ENCODE measurements at regions not wholly inside any gene's neighbourhood (a gene's known extent, or its start where the extent isn't known, plus 50 kb on each side); places are given as distances from the start of the nearest gene placed in this dataset.

- WGBS (ENCODE audit: insufficient coverage), result 100% methylated on average over 2 of the region's 2 CpGs
- intact Hi-C loops (cut with micrococcal nuclease), result no loop called here
- H3K9me3 ChIP-seq (ENCODE audit: control extremely low read depth in 1 of 3, control insufficient read depth in 2 of 3, insufficient read depth in 1 of 3, low read length in 2 of 3), result peaks cover 0 to 26% (median 7%) of the 10 kb centered on the region in 3 donors
- H3K9ac ChIP-seq (ENCODE audit: low read length), result no peak overlapping the region
- H3K4me1 ChIP-seq (ENCODE audit: control insufficient read depth in 2 of 2, insufficient read depth in 2 of 2, low read length in 2 of 2), result no peaks in the 10 kb centered on the region
- Mint-ChIP-seq H3K4me3 (no peak overlapping the region), H3K4me1 (no peaks in the 10 kb centered on the region), H3K9me3 (ENCODE audit: insufficient read depth) (peaks cover 5% of the 10 kb centered on the region), H3K27ac (no peak overlapping the region), H3K27me3 (no peaks in the 10 kb centered on the region)
- no peaks in the 10 kb centered on the region for H3K79me2 ChIP-seq (ENCODE audit: control insufficient read depth, insufficient read depth, low read length)
- H4K20me1 ChIP-seq (ENCODE audit: control insufficient read depth, insufficient read depth, low read length, poor library complexity, severe bottlenecking), result no peaks in the 10 kb centered on the region
- H3K36me3 ChIP-seq (replicated peaks in 1 of 2; ENCODE audit: control extremely low read depth in 1 of 2, control insufficient read depth in 1 of 2, extremely low read depth in 1 of 2, insufficient read depth in 2 of 2, low read length in 1 of 2), result no peaks in the 10 kb centered on the region
- H3K27ac ChIP-seq (ENCODE audit: low read length in 2 of 2), result no peak overlapping the region
- TF ChIP-seq EZH2 (IDR thresholded peaks at IDR 0.05; ENCODE audit: borderline replicate concordance, insufficient read depth, low read depth, low read length, poor library complexity, severe bottlenecking) (no peak), CTCF (IDR thresholded peaks at IDR 0.05) (no peak)
- ATAC-seq (ENCODE audit: low read depth) (no peak), DNase-seq (no peak)
- H3K4me2 ChIP-seq (replicated peaks; ENCODE audit: low read depth, low read length, poor library complexity, severe bottlenecking), result no peak overlapping the region
- H2AFZ ChIP-seq (ENCODE audit: insufficient read depth, low read depth, low read length, poor library complexity, severe bottlenecking), result no peak overlapping the region
- H3K27me3 ChIP-seq (replicated peaks in 1 of 4; ENCODE audit: control extremely low read depth in 1 of 4, control insufficient read depth in 3 of 4, insufficient read depth in 4 of 4, low read length in 3 of 4), result no peaks in the 10 kb centered on the region
- H3K4me3 ChIP-seq (ENCODE audit: control extremely low read depth in 1 of 5, extremely low read depth in 1 of 5, insufficient read depth in 1 of 5, low read depth in 2 of 5, low read length in 4 of 5), result no peak overlapping the region
- ChIA-PET CTCF (no interaction called here), POLR2A (no interaction called here)
These were observed 1290.1 kb downstream of the AACS start for GRCh38 chr12:126355346-126355745.

GRCh38 chr12:126358806-126359205, 1293.6 kb downstream of the AACS start:
- Histone ChIP-seq H3K79me2 (ENCODE audit: control insufficient read depth, insufficient read depth, low read length) (no peaks in the 10 kb centered on the region), H3K4me2 (replicated peaks; ENCODE audit: low read depth, low read length, poor library complexity, severe bottlenecking) (no peak overlapping the region), H3K9ac (ENCODE audit: low read length) (no peak overlapping the region), H3K9me3 (ENCODE audit: control extremely low read depth in 1 of 3, control insufficient read depth in 2 of 3, insufficient read depth in 1 of 3, low read length in 2 of 3) (peaks cover 0 to 6% (median 5%) of the 10 kb centered on the region in 3 donors), H3K36me3 (replicated peaks in 1 of 2; ENCODE audit: control extremely low read depth in 1 of 2, control insufficient read depth in 1 of 2, extremely low read depth in 1 of 2, insufficient read depth in 2 of 2, low read length in 1 of 2) (no peaks in the 10 kb centered on the region), H3K27me3 (replicated peaks in 1 of 4; ENCODE audit: control extremely low read depth in 1 of 4, control insufficient read depth in 3 of 4, insufficient read depth in 4 of 4, low read length in 3 of 4) (no peaks in the 10 kb centered on the region), H3K4me1 (ENCODE audit: control insufficient read depth in 2 of 2, insufficient read depth in 2 of 2, low read length in 2 of 2) (no peaks in the 10 kb centered on the region), H3K4me3 (ENCODE audit: control extremely low read depth in 1 of 5, extremely low read depth in 1 of 5, insufficient read depth in 1 of 5, low read depth in 2 of 5, low read length in 4 of 5) (no peak overlapping the region), H4K20me1 (ENCODE audit: control insufficient read depth, insufficient read depth, low read length, poor library complexity, severe bottlenecking) (no peaks in the 10 kb centered on the region), H3K27ac (ENCODE audit: low read length in 2 of 2) (no peak overlapping the region), H2AFZ (ENCODE audit: insufficient read depth, low read depth, low read length, poor library complexity, severe bottlenecking) (no peak overlapping the region)
- no peak overlapping the region for H3K4me3 Mint-ChIP-seq
- CTCF ChIA-PET, result no interaction called here
- H3K4me1 Mint-ChIP-seq, result no peaks in the 10 kb centered on the region
- no peak for DNase-seq
- POLR2A ChIA-PET, result no interaction called here
- WGBS (ENCODE audit: insufficient coverage), result 92% methylated on average over 2 of the region's 5 CpGs
- intact Hi-C loops (cut with micrococcal nuclease), result no loop called here
- TF ChIP-seq EZH2 (IDR thresholded peaks at IDR 0.05; ENCODE audit: borderline replicate concordance, insufficient read depth, low read depth, low read length, poor library complexity, severe bottlenecking) (no peak), CTCF (IDR thresholded peaks at IDR 0.05) (no peak)
- H3K27me3 Mint-ChIP-seq, result no peaks in the 10 kb centered on the region
- no peak overlapping the region for H3K27ac Mint-ChIP-seq
- peaks cover 7% of the 10 kb centered on the region for H3K9me3 Mint-ChIP-seq (ENCODE audit: insufficient read depth)
- no peak for ATAC-seq (ENCODE audit: low read depth)

Measured in B cell (primary cell).